Transverse colon (tissue), 4 donors: ENCODE measurements at regions not wholly inside any gene's neighbourhood (a gene's known extent, or its start where the extent isn't known, plus 50 kb on each side); places are given as distances from the start of the nearest gene placed in this dataset.

Source experiments
- DNase-seq: peaks from one replicate; pipeline ENCODE4 v3.0.0-alpha.2; 2019
- H3K27ac ChIP-seq, 4 donors: fragments of 200-600 bp; sonication (generic); 2 replicates each; pipeline ENCODE4 v1.5.1; 2016 to 2018; ENCODE audit warnings: inconsistent platforms in 4 of 4
- H3K27me3 ChIP-seq: fragments of 200-600 bp; sonication (generic); 2 replicates; pipeline ENCODE4 v1.5.1; 2017; ENCODE audit warnings: inconsistent platforms
- H3K36me3 ChIP-seq, 4 donors: fragments of 200-600 bp; sonication (generic); 2 replicates each; pipeline ENCODE4 v1.5.1; 2017 to 2019; ENCODE audit warnings: inconsistent platforms in 4 of 4
- H3K4me1 ChIP-seq, 4 donors: fragments of 200-600 bp; sonication (generic); 2 replicates each; pipeline ENCODE4 v1.5.1; 2017 to 2020; ENCODE audit warnings: inconsistent platforms in 4 of 4
- H3K4me3 ChIP-seq, 4 donors: fragments of 200-600 bp; sonication (generic); 1 replicate in 1 of 4; 2 replicates in 3 of 4; pipeline versions ENCODE4 v1.5.1 to v1.6.1; 2017 to 2019; ENCODE audit warnings: inconsistent platforms in 4 of 4
- H3K9me3 ChIP-seq, 2 donors: fragments of 200-600 bp; sonication (generic); 2 replicates each; pipeline ENCODE4 v1.5.1; 2017 to 2019; ENCODE audit warnings: inconsistent platforms in 2 of 2
- EP300 ChIP-seq: sonication (generic); formaldehyde crosslinking; IDR thresholded peaks from one replicate; pipeline ENCODE4 v1.6.1; 2017; ENCODE audit warnings: antibody characterized with exemption, low read depth
- POLR2A ChIP-seq: fragments of 450-650 bp; IDR thresholded peaks from one replicate; pipeline ENCODE4 v1.6.1; 2016; ENCODE audit warnings: antibody characterized with exemption, mild to moderate bottlenecking, moderate library complexity
- POLR2AphosphoS5 ChIP-seq, 3 donors: sonication (generic); formaldehyde crosslinking; IDR thresholded peaks; one replicate each; pipeline ENCODE4 v1.6.1; 2016; ENCODE audit warnings: antibody characterized with exemption in 3 of 3
- WGBS, 2 donors: methylation state at CpG; one replicate each; pipeline ENCODE4 v1.1.5; 2018; ENCODE audit warnings: low coverage in 1 of 2; 5-methylcytosine and 5-hydroxymethylcytosine counted together
- in situ Hi-C, 4 donors: fragments of 200-750 bp; cut with MboI; loops; one replicate each; pipeline versions ENCODE4 v1.15.0 to v1.15.1; 2017; ENCODE audit warnings: low sequenced_read_pairs in 3 of 4, low pct_ligation_motif_present in 1 of 4, low pct_unique_long_range_greater_than_20kb in 1 of 4
- intact Hi-C: fragments of 100-400 bp; cut with DNase I; formaldehyde crosslinking; loops from one replicate; pipeline ENCODE4 v1.15.1; 2023; ENCODE audit warnings: low total_unique reads
- TF ChIP-seq, protein P1 (sequence below), 5 experiments: fragments of 200-600 bp in 3 of 5; fragments of 450-650 bp in 2 of 5; sonication (generic) in 3 of 5; IDR thresholded peaks; 1 replicate in 2 of 5; 2 replicates in 3 of 5; pipeline ENCODE4 v1.5.1; 2016 to 2017; ENCODE audit warnings: antibody characterized with exemption in 5 of 5, inconsistent platforms in 3 of 5, mild to moderate bottlenecking in 2 of 5, moderate library complexity in 1 of 5

- H3K4me1 ChIP-seq = no peaks in the 10 kb centered on the region
- H3K27ac ChIP-seq = no peak overlapping the region
- H3K4me3 ChIP-seq = no peak overlapping the region
- intact Hi-C loops (no loop called here), in situ Hi-C loops (no loop called here)
- DNase-seq = no peak
- 67 to 68% methylated on average over 7 to 8 of the region's 8 CpGs for WGBS, 2 donors
- no peaks in the 10 kb centered on the region for H3K36me3 ChIP-seq
- no peaks in the 10 kb centered on the region for H3K27me3 ChIP-seq
- no peaks in the 10 kb centered on the region for H3K9me3 ChIP-seq
- TF ChIP-seq POLR2AphosphoS5 (IDR thresholded peaks at IDR 0.05) = peak in 1 of 3 donors; percentile 10
- no peak for TF ChIP-seq EP300
Measured at GRCh38 chr6:90712114-90712513, 125.2 kb upstream of the MAP3K7 start.

- H3K4me1 ChIP-seq = no peaks in the 10 kb centered on the region
- H3K4me3 ChIP-seq = no peak overlapping the region
- H3K36me3 ChIP-seq = no peaks in the 10 kb centered on the region
- TF ChIP-seq POLR2A (no peak), EP300 (no peak), POLR2AphosphoS5 (IDR thresholded peaks at IDR 0.05) (no peak)
- TF ChIP-seq, protein P1, sequence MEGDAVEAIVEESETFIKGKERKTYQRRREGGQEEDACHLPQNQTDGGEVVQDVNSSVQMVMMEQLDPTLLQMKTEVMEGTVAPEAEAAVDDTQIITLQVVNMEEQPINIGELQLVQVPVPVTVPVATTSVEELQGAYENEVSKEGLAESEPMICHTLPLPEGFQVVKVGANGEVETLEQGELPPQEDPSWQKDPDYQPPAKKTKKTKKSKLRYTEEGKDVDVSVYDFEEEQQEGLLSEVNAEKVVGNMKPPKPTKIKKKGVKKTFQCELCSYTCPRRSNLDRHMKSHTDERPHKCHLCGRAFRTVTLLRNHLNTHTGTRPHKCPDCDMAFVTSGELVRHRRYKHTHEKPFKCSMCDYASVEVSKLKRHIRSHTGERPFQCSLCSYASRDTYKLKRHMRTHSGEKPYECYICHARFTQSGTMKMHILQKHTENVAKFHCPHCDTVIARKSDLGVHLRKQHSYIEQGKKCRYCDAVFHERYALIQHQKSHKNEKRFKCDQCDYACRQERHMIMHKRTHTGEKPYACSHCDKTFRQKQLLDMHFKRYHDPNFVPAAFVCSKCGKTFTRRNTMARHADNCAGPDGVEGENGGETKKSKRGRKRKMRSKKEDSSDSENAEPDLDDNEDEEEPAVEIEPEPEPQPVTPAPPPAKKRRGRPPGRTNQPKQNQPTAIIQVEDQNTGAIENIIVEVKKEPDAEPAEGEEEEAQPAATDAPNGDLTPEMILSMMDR (IDR thresholded peaks at IDR 0.05) = no peak
- H3K27ac ChIP-seq = no peak overlapping the region
- 58 to 83% methylated on average over 3 of the region's 3 CpGs for WGBS, 2 donors
- H3K9me3 ChIP-seq = no peaks in the 10 kb centered on the region
- in situ Hi-C loops (no loop called here), intact Hi-C loops (no loop called here)
- DNase-seq = no peak
- H3K27me3 ChIP-seq = no peaks in the 10 kb centered on the region
Measured at GRCh38 chr6:90709431-90709996, 122.6 kb upstream of the MAP3K7 start.

GRCh38 chr6:90708206-90708737 lies 121.4 kb upstream of the MAP3K7 start:
- H3K9me3 ChIP-seq = no peaks in the 10 kb centered on the region
- no peak overlapping the region for H3K27ac ChIP-seq
- H3K27me3 ChIP-seq = no peaks in the 10 kb centered on the region
- WGBS, 2 donors = 76 to 81% methylated on average over 5 of the region's 5 CpGs
- intact Hi-C loops (no loop called here), in situ Hi-C loops (no loop called here)
- no peaks in the 10 kb centered on the region for H3K36me3 ChIP-seq
- no peaks in the 10 kb centered on the region for H3K4me1 ChIP-seq
- no peak for TF ChIP-seq POLR2AphosphoS5 (IDR thresholded peaks at IDR 0.05)
- TF ChIP-seq POLR2A = no peak
- no peak for TF ChIP-seq EP300
- TF ChIP-seq, protein P1 (IDR thresholded peaks at IDR 0.05) = no peak
- H3K4me3 ChIP-seq = no peak overlapping the region
- DNase-seq = no peak

DNA sequence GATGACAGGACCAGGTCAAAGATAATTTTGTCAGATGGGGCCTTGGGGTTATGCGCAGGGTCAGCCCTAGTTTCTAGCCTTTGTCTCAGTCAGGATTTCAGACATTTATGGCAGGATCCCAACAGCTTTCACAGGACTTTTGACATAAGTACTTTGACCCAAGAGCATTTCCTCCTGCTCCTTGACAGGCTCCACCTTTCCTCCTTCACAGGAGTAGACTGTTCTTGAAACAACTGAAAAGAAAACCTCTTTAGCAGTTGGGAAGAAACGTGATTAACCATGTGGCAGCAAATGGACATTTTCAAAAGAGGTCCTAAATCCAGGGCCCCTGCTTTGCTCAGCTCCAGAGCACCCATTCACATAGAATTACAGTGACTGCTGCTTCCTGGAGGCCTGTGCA lies 120.4 kb upstream of the MAP3K7 start:
- no peak for DNase-seq
- TF ChIP-seq, protein P1 (IDR thresholded peaks at IDR 0.05) = no peak
- no peak for TF ChIP-seq POLR2AphosphoS5 (IDR thresholded peaks at IDR 0.05)

GRCh38 chr6:90703336-90703735 lies 116.5 kb upstream of the MAP3K7 start:
- Histone ChIP-seq H3K27me3 (no peaks in the 10 kb centered on the region), H3K4me3 (no peak overlapping the region), H3K27ac (no peak overlapping the region), H3K4me1 (no peaks in the 10 kb centered on the region), H3K36me3 (no peaks in the 10 kb centered on the region), H3K9me3 (no peaks in the 10 kb centered on the region)
- WGBS, 2 donors = 76 to 80% methylated on average over 7 of the region's 7 CpGs
- intact Hi-C loops (no loop called here), in situ Hi-C loops (no loop called here)
- TF ChIP-seq EP300 = no peak
- no peak for TF ChIP-seq POLR2A
- no peak for TF ChIP-seq POLR2AphosphoS5 (IDR thresholded peaks at IDR 0.05)
- TF ChIP-seq, protein P1 (IDR thresholded peaks at IDR 0.05) = no peak
- no peak for DNase-seq

More for the DNA sequence above, 120.4 kb upstream of the MAP3K7 start:
- WGBS, 2 donors = 66 to 80% methylated on average over 1 to 2 of the region's 2 CpGs
- Histone ChIP-seq H3K4me3 (no peak overlapping the region), H3K27ac (no peak overlapping the region), H3K36me3 (no peaks in the 10 kb centered on the region), H3K4me1 (no peaks in the 10 kb centered on the region), H3K27me3 (no peaks in the 10 kb centered on the region), H3K9me3 (no peaks in the 10 kb centered on the region)
- intact Hi-C loops = no loop called here
- in situ Hi-C loops = no loop called here
